ENCODE measurements at regions not wholly inside any gene's neighbourhood (a gene's known extent, or its start where the extent isn't known, plus 50 kb on each side); places are given as distances from the start of the nearest gene placed in this dataset.
A peak's percentile ranks its signal among the peaks of the same experiment; 100 is the strongest.
"Not testable (repeated sequence)": the region's sequence is repeated elsewhere in the genome, so short reads cannot be mapped to it uniquely, and the experiment has no call there.

DNA sequence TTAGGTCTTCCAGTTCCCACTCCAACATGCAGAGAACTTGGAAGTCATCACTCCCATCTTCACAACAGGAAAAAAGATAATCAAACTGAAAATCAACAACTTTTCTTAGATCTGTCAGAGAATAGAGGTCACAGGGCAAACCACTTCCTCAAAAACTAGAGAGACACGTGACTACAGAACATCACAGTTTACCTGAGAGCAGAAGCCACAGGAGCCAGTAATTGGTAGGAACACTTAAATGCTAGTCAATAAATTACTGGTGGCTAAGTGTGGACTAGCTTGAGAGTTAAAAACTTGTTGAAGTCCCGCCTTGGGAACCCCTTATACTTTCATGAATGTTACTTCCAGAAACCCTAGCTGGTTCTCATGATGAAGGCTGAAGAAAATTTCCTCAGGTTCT, 81.1 kb downstream of the THSD1 start:
- not testable (repeated sequence) for H3K4me1 ChIP-seq (replicated peaks); H3K4me3 ChIP-seq; H3K27ac ChIP-seq; H3K9me3 ChIP-seq (replicated peaks); DNase-seq (ENCODE audit: low read depth in 1 of 2, low spot score in 2 of 2); H3K27me3 ChIP-seq (replicated peaks); H3K36me3 ChIP-seq

DNA sequence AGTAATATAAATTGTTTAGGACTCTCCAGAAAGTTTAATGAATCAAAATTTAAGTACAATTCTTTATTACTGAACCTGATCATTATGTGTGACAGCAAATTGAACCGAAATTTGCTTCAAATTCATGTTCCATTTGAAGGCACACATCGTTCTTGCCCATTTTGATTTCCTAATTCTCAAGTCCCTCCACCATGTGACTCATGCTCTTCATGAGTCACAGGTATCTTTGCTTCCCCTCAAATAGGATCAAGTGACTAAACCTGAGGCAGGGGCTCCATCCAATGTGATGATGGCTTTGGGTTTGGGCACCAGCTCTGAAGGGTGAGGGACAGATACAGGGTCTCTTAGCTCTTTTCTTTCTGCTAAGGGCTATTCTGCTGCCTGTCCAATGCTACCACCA, 86.1 kb downstream of the THSD1 start:
- DNase-seq (ENCODE audit: low read depth in 1 of 2, low spot score in 2 of 2), result no peak
- Histone ChIP-seq H3K9me3 (replicated peaks) (no peaks in the 10 kb centered on the region), H3K4me1 (replicated peaks) (no peaks in the 10 kb centered on the region), H3K4me3 (no peak overlapping the region), H3K36me3 (no peaks in the 10 kb centered on the region), H3K27ac (no peak overlapping the region), H3K27me3 (replicated peaks) (no peaks in the 10 kb centered on the region)

GRCh38 chr13:52309833-52310232, 96.1 kb downstream of the THSD1 start:
- not testable (repeated sequence) for H3K4me3 ChIP-seq; H3K36me3 ChIP-seq; DNase-seq (ENCODE audit: low read depth in 1 of 2, low spot score in 2 of 2); H3K27ac ChIP-seq; H3K9me3 ChIP-seq (replicated peaks); H3K27me3 ChIP-seq (replicated peaks); H3K4me1 ChIP-seq (replicated peaks)

DNA sequence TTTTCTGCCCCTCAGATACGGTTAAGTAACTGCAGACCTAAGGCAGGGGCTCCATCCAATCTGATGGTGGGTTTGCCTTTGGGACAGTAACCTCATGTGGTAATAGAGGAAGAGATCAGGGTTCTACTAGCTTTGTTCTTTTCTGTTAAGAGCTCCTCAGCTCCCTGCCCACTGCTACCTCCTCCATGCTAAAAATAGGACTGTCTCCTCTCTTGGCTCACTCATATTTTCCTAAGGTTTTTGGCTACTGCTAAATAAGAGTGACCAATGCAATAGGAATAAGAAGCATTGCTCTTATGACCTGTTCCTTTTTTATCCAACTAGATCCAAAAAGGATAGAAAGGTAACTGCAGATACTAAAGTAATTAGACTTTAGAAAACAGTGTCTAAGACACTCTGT, 99.6 kb downstream of the THSD1 start:
- H3K36me3 ChIP-seq; H3K4me3 ChIP-seq; H3K27ac ChIP-seq; H3K4me1 ChIP-seq (replicated peaks); H3K27me3 ChIP-seq (replicated peaks); DNase-seq (ENCODE audit: low read depth in 1 of 2, low spot score in 2 of 2); H3K9me3 ChIP-seq (replicated peaks): not testable (repeated sequence)

- H3K4me1 ChIP-seq (replicated peaks); H3K9me3 ChIP-seq (replicated peaks); H3K36me3 ChIP-seq; H3K4me3 ChIP-seq; DNase-seq (ENCODE audit: low read depth in 1 of 2, low spot score in 2 of 2); H3K27me3 ChIP-seq (replicated peaks); H3K27ac ChIP-seq: not testable (repeated sequence)
These were observed 102.9 kb downstream of the THSD1 start for GRCh38 chr13:52303098-52303497.

- H3K9me3 ChIP-seq (replicated peaks); DNase-seq (ENCODE audit: low read depth in 1 of 2, low spot score in 2 of 2); H3K4me1 ChIP-seq (replicated peaks); H3K27ac ChIP-seq; H3K36me3 ChIP-seq; H3K27me3 ChIP-seq (replicated peaks); H3K4me3 ChIP-seq: not testable (repeated sequence)
These were observed 103.3 kb downstream of the THSD1 start for GRCh38 chr13:52302688-52303087.

- H3K9me3 ChIP-seq (replicated peaks); DNase-seq (ENCODE audit: low read depth in 1 of 2, low spot score in 2 of 2); H3K4me3 ChIP-seq; H3K27me3 ChIP-seq (replicated peaks); H3K27ac ChIP-seq; H3K4me1 ChIP-seq (replicated peaks); H3K36me3 ChIP-seq: not testable (repeated sequence)
These were observed 104.1 kb downstream of the THSD1 start for GRCh38 chr13:52301810-52302400.

DNA sequence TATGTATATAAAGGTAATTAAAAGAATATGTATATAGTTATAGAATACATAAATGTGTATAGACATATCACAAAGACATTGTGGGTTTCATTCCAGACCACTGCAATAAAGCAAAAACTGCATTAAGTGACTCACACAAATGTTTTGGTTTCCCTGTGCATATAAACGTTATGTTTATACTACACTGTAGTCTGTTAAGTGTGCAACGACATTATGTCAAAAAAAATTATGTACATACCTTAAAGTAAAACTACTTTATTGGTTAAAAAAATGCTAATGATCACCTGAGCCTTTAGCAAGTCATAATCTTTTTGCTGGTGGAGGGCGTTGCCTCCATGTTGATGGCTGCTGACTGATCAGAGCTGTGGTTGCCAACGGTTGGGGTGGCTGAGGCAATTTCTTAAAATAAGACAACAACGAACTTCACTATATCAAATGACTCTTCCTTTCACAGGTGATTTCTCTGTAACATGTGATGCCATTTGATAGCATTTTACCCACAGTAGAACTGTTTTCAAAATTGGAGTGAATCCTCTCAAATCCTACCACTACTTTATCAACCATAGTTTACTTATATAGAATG, 107.8 kb downstream of the THSD1 start:
- H3K4me1 ChIP-seq (replicated peaks); H3K4me3 ChIP-seq; H3K36me3 ChIP-seq; H3K9me3 ChIP-seq (replicated peaks); DNase-seq (ENCODE audit: low read depth in 1 of 2, low spot score in 2 of 2); H3K27me3 ChIP-seq (replicated peaks); H3K27ac ChIP-seq: not testable (repeated sequence)

GRCh38 chr13:52288891-52289290, 117.1 kb downstream of the THSD1 start:
- not testable (repeated sequence) for H3K36me3 ChIP-seq; DNase-seq (ENCODE audit: low read depth in 1 of 2, low spot score in 2 of 2); H3K4me3 ChIP-seq; H3K4me1 ChIP-seq (replicated peaks); H3K27ac ChIP-seq; H3K27me3 ChIP-seq (replicated peaks); H3K9me3 ChIP-seq (replicated peaks)

GRCh38 chr13:52281387-52281786, 122.0 kb upstream of the NEK3 start:
- H3K36me3 ChIP-seq; H3K27me3 ChIP-seq (replicated peaks); H3K9me3 ChIP-seq (replicated peaks); H3K4me3 ChIP-seq; DNase-seq (ENCODE audit: low read depth in 1 of 2, low spot score in 2 of 2); H3K4me1 ChIP-seq (replicated peaks); H3K27ac ChIP-seq: not testable (repeated sequence)

- not testable (repeated sequence) for H3K36me3 ChIP-seq; DNase-seq (ENCODE audit: low read depth in 1 of 2, low spot score in 2 of 2); H3K27me3 ChIP-seq (replicated peaks); H3K27ac ChIP-seq; H3K4me3 ChIP-seq; H3K4me1 ChIP-seq (replicated peaks); H3K9me3 ChIP-seq (replicated peaks)
These were observed 120.0 kb upstream of the NEK3 start for GRCh38 chr13:52279408-52279807.

GRCh38 chr13:52254299-52254698, 94.9 kb upstream of the NEK3 start:
- not testable (repeated sequence) for H3K36me3 ChIP-seq; DNase-seq (ENCODE audit: low read depth in 1 of 2, low spot score in 2 of 2); H3K9me3 ChIP-seq (replicated peaks); H3K4me1 ChIP-seq (replicated peaks); H3K27me3 ChIP-seq (replicated peaks); H3K4me3 ChIP-seq; H3K27ac ChIP-seq

DNA sequence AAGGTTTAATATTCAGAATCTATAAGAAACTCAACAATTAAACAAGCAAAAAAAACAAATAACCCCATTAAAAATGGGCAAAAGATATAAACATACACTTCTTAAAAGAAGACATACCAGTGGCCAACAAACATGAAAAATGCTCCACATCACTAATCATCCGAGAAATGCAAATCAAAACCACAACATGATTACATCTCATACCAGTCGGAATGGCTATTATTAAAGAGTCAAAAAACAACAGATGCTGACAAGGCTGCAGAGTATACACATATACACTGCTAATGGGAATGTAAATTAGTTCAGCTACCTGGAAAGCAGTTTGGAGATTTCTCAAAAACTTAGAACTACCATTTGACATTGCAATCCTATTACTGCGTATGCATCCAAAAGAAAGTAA, 81.4 kb upstream of the NEK3 start:
- H3K4me3 ChIP-seq; H3K4me1 ChIP-seq (replicated peaks); H3K36me3 ChIP-seq; H3K9me3 ChIP-seq (replicated peaks); H3K27ac ChIP-seq; H3K27me3 ChIP-seq (replicated peaks); DNase-seq (ENCODE audit: low read depth in 1 of 2, low spot score in 2 of 2): not testable (repeated sequence)

- not testable (repeated sequence) for H3K4me3 ChIP-seq; H3K27me3 ChIP-seq (replicated peaks); H3K4me1 ChIP-seq (replicated peaks); H3K9me3 ChIP-seq (replicated peaks); H3K36me3 ChIP-seq; H3K27ac ChIP-seq
- DNase-seq (ENCODE audit: low read depth in 1 of 2, low spot score in 2 of 2), result peak; percentile 1 to 46
These were observed 76.7 kb upstream of the NEK3 start for GRCh38 chr13:52235900-52236595.

- H3K9me3 ChIP-seq (replicated peaks); H3K27me3 ChIP-seq (replicated peaks); H3K4me3 ChIP-seq; H3K36me3 ChIP-seq; H3K27ac ChIP-seq; DNase-seq (ENCODE audit: low read depth in 1 of 2, low spot score in 2 of 2); H3K4me1 ChIP-seq (replicated peaks): not testable (repeated sequence)
These were observed 75.5 kb upstream of the NEK3 start for GRCh38 chr13:52234928-52235327.

Measured in SJSA1 (cell line).